H1 (cell line): ENCODE measurements at regions not wholly inside any gene's neighbourhood (a gene's known extent, or its start where the extent isn't known, plus 50 kb on each side); places are given as distances from the start of the nearest gene placed in this dataset.

Source experiments
- BACH1 ChIP-seq: IDR thresholded peaks from 2 replicates; pipeline ENCODE4 v1.6.1; 2012; ENCODE audit warnings: low read length, improper control_type of control experiment
- HDAC6 ChIP-seq: IDR thresholded peaks from one replicate; pipeline ENCODE4 v1.7.1; 2012; ENCODE audit warnings: low read depth, mild to moderate bottlenecking, inconsistent platforms, low read length, moderate library complexity
- RNF2 ChIP-seq: fragments of 200-900, 300-1000 bp; sonication (generic); IDR thresholded peaks from 2 replicates; pipeline ENCODE4 v1.7.1; 2016; ENCODE audit warnings: borderline replicate concordance, low read depth, mild to moderate bottlenecking, antibody characterized with exemption, low read length; ENCODE audit not compliant: poor library complexity, severe bottlenecking; ENCODE audit errors: missing control alignments
- SAP30 ChIP-seq: fragments of 300-600 bp; sonication (generic); IDR thresholded peaks from 2 replicates; pipeline ENCODE4 v1.7.1; 2012; ENCODE audit warnings: low read length, moderate library complexity, mild to moderate bottlenecking, inconsistent platforms; ENCODE audit not compliant: insufficient read depth, insufficient replicate concordance
- SIN3A ChIP-seq, 2 experiments: IDR thresholded peaks in 1 of 2; conservative IDR thresholded peaks in 1 of 2; 2 replicates each; pipeline ENCODE4 v1.6.1; 2011 to 2012; ENCODE audit warnings: low read length in 2 of 2, improper control_type of control experiment in 1 of 2, low read depth in 1 of 2, mild to moderate bottlenecking in 1 of 2

GRCh38 chr2:147008481-147008880, 836.3 kb upstream of the ACVR2A start (continued):
- TF ChIP-seq RNF2 (no peak), SAP30 (no peak), BACH1 (no peak), SIN3A (conservative IDR thresholded peaks at IDR 0.05 in 1 of 2, IDR thresholded peaks at IDR 0.05 in 1 of 2; ENCODE audit: low read depth in 1 of 2, low read length in 2 of 2) (no peak), HDAC6 (no peak)
